ENCODE measurements at regions not wholly inside any gene's neighbourhood (a gene's known extent, or its start where the extent isn't known, plus 50 kb on each side); places are given as distances from the start of the nearest gene placed in this dataset.
"Not testable (repeated sequence)": the region's sequence is repeated elsewhere in the genome, so short reads cannot be mapped to it uniquely, and the experiment has no call there.

DNA sequence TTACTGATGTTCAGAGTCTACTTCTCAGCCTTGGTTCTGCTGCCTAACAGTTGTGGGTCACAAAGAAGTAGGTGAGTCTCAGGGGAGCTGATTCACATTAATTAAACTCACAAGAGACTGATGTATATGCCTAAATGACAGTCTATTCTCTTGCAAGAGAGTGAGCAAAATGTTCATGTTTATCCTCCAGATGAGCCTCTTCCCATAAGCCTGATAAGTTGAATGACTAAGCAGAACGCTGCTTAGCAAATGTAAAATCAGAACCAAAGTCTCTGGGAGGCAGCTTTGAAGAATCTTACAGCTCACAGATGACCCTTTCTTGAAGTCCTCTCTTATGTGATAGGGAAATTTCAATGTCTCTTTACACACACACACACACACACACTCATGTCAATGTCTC, 1092.2 kb downstream of the TYW1 start:
- Histone ChIP-seq H3K36me3 (no peaks in the 10 kb centered on the region), H3K9me3 (replicated peaks) (peaks cover 15% of the 10 kb centered on the region), H3K27me3 (ENCODE audit: low read depth) (peaks cover 15% of the 10 kb centered on the region), H3K4me1 (no peaks in the 10 kb centered on the region), H3K4me3 (no peak overlapping the region), H3K27ac (replicated peaks) (no peak overlapping the region)
- intact Hi-C loops (cut with micrococcal nuclease) = no loop called here
- no peak for TF ChIP-seq CTCF (IDR thresholded peaks at IDR 0.05; ENCODE audit: borderline replicate concordance)
- DNase-seq = no peak

GRCh38 chr7:68090256-68090655, 1093.6 kb downstream of the TYW1 start:
- H3K36me3 ChIP-seq; H3K27ac ChIP-seq (replicated peaks); H3K4me3 ChIP-seq; DNase-seq; H3K4me1 ChIP-seq; intact Hi-C loops (cut with micrococcal nuclease): not testable (repeated sequence)
- Histone ChIP-seq H3K27me3 (ENCODE audit: low read depth) (peaks cover 15% of the 10 kb centered on the region), H3K9me3 (replicated peaks) (peaks cover 17% of the 10 kb centered on the region)

DNA sequence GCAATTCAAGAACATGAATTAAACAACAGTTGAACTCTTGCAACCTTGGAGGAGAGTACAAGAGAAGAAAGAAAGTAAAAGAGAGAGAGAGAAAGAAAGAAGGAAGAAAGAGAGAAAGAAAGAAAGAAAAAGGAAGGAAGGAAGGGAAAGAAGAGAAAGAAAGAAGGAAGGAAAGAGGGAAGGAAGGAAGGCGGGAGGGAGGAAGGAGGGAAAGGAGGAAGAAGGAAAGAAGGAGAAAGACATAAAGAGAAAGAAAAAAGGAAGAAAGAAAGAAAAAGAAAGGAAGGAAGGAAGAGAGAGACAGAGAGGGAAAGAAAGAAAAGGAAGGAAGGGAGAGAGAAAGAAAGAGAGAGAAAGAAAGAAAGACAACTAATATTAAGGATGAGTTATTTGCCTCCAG, 1106.7 kb downstream of the TYW1 start:
- intact Hi-C loops (cut with micrococcal nuclease) = no loop called here
- no peaks in the 10 kb centered on the region for H3K36me3 ChIP-seq
- TF ChIP-seq CTCF (IDR thresholded peaks at IDR 0.05; ENCODE audit: borderline replicate concordance) = no peak

GRCh38 chr7:68107261-68107660, 1110.6 kb downstream of the TYW1 start:
- H3K4me3 ChIP-seq = no peak overlapping the region
- H3K27ac ChIP-seq (replicated peaks) = no peak overlapping the region
- no peaks in the 10 kb centered on the region for H3K9me3 ChIP-seq (replicated peaks)
- no peak for TF ChIP-seq CTCF (IDR thresholded peaks at IDR 0.05; ENCODE audit: borderline replicate concordance)
- intact Hi-C loops (cut with micrococcal nuclease) = no loop called here
- peak; percentile 18 for DNase-seq
- H3K27me3 ChIP-seq (ENCODE audit: low read depth) = peaks cover 88% of the 10 kb centered on the region
- H3K36me3 ChIP-seq = no peaks in the 10 kb centered on the region
- H3K4me1 ChIP-seq = peaks cover 9% of the 10 kb centered on the region

More for the DNA sequence above, 1106.7 kb downstream of the TYW1 start:
- Histone ChIP-seq H3K27ac (replicated peaks) (no peak overlapping the region), H3K4me1 (peaks cover 9% of the 10 kb centered on the region), H3K27me3 (ENCODE audit: low read depth) (peaks cover 86% of the 10 kb centered on the region), H3K9me3 (replicated peaks) (no peaks in the 10 kb centered on the region), H3K4me3 (no peak overlapping the region)
- DNase-seq = no peak

GRCh38 chr7:68107968-68108367, 1111.3 kb downstream of the TYW1 start:
- Histone ChIP-seq H3K27me3 (ENCODE audit: low read depth) (peaks cover 88% of the 10 kb centered on the region), H3K27ac (replicated peaks) (no peak overlapping the region), H3K9me3 (replicated peaks) (no peaks in the 10 kb centered on the region), H3K4me1 (peaks cover 9% of the 10 kb centered on the region), H3K36me3 (no peaks in the 10 kb centered on the region), H3K4me3 (no peak overlapping the region)
- intact Hi-C loops (cut with micrococcal nuclease) = no loop called here
- no peak for DNase-seq
- TF ChIP-seq CTCF (IDR thresholded peaks at IDR 0.05; ENCODE audit: borderline replicate concordance) = no peak

GRCh38 chr7:68109299-68109698, 1112.7 kb downstream of the TYW1 start:
- intact Hi-C loops (cut with micrococcal nuclease) = no loop called here
- H3K4me1 ChIP-seq = peaks cover 9% of the 10 kb centered on the region
- DNase-seq = no peak
- H3K4me3 ChIP-seq = no peak overlapping the region
- H3K36me3 ChIP-seq = no peaks in the 10 kb centered on the region
- H3K27ac ChIP-seq (replicated peaks) = no peak overlapping the region
- no peaks in the 10 kb centered on the region for H3K9me3 ChIP-seq (replicated peaks)
- H3K27me3 ChIP-seq (ENCODE audit: low read depth) = peaks cover 83% of the 10 kb centered on the region
- TF ChIP-seq CTCF (IDR thresholded peaks at IDR 0.05; ENCODE audit: borderline replicate concordance) = no peak
